Sigmoid colon (tissue), 4 donors: ENCODE measurements at regions not wholly inside any gene's neighbourhood (a gene's known extent, or its start where the extent isn't known, plus 50 kb on each side); places are given as distances from the start of the nearest gene placed in this dataset.

Source experiments
- CTCF ChIP-seq, 4 experiments: fragments of 450-650 bp in 3 of 4; fragments of 200-600 bp in 1 of 4; IDR thresholded peaks; one replicate each; pipeline ENCODE4 v1.5.1; 2016 to 2019; ENCODE audit warnings: antibody characterized with exemption in 4 of 4, mild to moderate bottlenecking in 3 of 4, moderate library complexity in 2 of 4
- EP300 ChIP-seq, 4 donors: sonication (generic); formaldehyde crosslinking; IDR thresholded peaks; one replicate each; pipeline ENCODE4 v1.6.1; 2017; ENCODE audit warnings: antibody characterized with exemption in 4 of 4
- POLR2AphosphoS5 ChIP-seq, 4 donors: sonication (generic); formaldehyde crosslinking; IDR thresholded peaks; one replicate each; pipeline ENCODE4 v1.6.1; 2017; ENCODE audit warnings: antibody characterized with exemption in 4 of 4

- no peak for TF ChIP-seq CTCF (IDR thresholded peaks at IDR 0.05)
- TF ChIP-seq POLR2AphosphoS5 (IDR thresholded peaks at IDR 0.05): no peak
- no peak for TF ChIP-seq EP300 (IDR thresholded peaks at IDR 0.05)
Observed at GRCh38 chr7:25066253-25066652, 58.8 kb downstream of the CYCS start.
